ENCODE measurements at regions not wholly inside any gene's neighbourhood (a gene's known extent, or its start where the extent isn't known, plus 50 kb on each side); places are given as distances from the start of the nearest gene placed in this dataset.

DNA sequence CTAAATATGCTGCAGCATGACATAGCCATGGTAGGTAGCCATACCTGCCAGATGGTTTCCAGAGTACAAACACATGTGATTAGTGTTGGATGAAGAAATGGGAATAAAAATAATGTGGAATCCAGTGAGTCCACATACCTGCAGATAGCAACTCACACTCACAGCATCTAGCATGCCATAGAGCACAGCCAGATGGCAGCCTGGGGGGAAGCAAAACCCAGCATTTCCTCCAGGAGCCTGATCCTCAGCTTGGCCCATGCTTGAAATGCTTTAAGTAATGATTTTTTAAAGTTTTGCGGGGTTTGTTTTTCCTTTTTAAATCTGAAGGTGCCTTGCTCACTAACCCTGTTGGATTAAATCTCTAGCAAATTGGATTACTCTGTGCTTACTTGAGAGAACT, 535.1 kb downstream of the STK39 start:
- in situ Hi-C loops (cut with HindIII; ENCODE audit: low pct_ligation_motif_present, low sequenced_read_pairs) = no loop called here
- TF ChIP-seq, protein P1, sequence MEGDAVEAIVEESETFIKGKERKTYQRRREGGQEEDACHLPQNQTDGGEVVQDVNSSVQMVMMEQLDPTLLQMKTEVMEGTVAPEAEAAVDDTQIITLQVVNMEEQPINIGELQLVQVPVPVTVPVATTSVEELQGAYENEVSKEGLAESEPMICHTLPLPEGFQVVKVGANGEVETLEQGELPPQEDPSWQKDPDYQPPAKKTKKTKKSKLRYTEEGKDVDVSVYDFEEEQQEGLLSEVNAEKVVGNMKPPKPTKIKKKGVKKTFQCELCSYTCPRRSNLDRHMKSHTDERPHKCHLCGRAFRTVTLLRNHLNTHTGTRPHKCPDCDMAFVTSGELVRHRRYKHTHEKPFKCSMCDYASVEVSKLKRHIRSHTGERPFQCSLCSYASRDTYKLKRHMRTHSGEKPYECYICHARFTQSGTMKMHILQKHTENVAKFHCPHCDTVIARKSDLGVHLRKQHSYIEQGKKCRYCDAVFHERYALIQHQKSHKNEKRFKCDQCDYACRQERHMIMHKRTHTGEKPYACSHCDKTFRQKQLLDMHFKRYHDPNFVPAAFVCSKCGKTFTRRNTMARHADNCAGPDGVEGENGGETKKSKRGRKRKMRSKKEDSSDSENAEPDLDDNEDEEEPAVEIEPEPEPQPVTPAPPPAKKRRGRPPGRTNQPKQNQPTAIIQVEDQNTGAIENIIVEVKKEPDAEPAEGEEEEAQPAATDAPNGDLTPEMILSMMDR (IDR thresholded peaks at IDR 0.05; ENCODE audit: low read depth, low read length, missing control alignments) = no peak
- DNase-seq = no peak
- no peak overlapping the region for H3K27ac ChIP-seq
- no peak overlapping the region for H3K4me3 ChIP-seq (ENCODE audit: low read depth, low read length)
- H3K27me3 ChIP-seq (replicated peaks) = no peaks in the 10 kb centered on the region
- H3K36me3 ChIP-seq (replicated peaks) = no peaks in the 10 kb centered on the region

DNA sequence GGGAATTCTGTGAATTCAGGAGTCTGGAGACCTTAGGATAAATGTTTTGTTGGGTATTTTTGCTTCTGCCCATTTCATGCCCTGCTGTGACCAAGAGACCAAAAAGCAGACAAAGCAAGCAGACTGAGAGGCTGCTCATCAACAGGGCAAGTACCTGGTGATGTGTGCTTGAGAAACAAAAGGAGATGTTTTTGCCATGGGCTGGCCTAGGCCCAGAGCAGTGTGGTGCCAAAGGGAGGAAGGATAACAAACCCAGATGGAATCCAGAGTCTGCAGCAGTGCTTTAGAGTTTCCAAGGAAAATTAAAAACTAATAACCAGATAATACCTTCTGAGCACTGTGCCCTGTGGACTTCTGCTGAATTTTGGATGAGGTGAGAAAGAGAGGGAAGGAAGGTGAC, 538.4 kb downstream of the STK39 start:
- H3K27me3 ChIP-seq (replicated peaks) = no peaks in the 10 kb centered on the region
- DNase-seq = no peak
- in situ Hi-C loops (cut with HindIII; ENCODE audit: low pct_ligation_motif_present, low sequenced_read_pairs) = no loop called here
- TF ChIP-seq, protein P1 (IDR thresholded peaks at IDR 0.05; ENCODE audit: low read depth, low read length, missing control alignments) = no peak
- H3K36me3 ChIP-seq (replicated peaks) = no peaks in the 10 kb centered on the region
- H3K4me3 ChIP-seq (ENCODE audit: low read depth, low read length) = no peak overlapping the region
- no peak overlapping the region for H3K27ac ChIP-seq

DNA sequence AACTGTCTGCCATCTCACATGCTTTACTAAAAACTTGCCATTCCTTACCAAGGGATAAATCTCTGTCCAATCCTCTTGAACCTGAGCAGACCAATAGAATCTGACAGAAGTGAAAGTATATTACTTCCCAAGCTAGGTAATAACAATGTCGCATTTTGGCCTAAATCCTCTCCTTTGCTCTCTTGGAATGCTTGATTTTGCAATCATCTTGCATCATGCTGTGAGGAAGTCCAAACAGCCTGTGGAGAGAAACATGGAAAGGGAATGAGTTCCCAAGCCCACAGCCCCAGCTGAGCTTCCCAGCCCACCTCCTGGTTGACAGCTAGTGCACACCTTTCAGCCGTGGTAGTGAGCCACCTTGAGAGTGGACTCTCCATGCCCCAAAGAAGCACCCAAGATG, 540.6 kb downstream of the STK39 start:
- Histone ChIP-seq H3K4me3 (ENCODE audit: low read depth, low read length) (no peak overlapping the region), H3K36me3 (replicated peaks) (no peaks in the 10 kb centered on the region), H3K27ac (no peak overlapping the region), H3K27me3 (replicated peaks) (no peaks in the 10 kb centered on the region)
- DNase-seq = no peak
- in situ Hi-C loops (cut with HindIII; ENCODE audit: low pct_ligation_motif_present, low sequenced_read_pairs) = no loop called here
- TF ChIP-seq, protein P1 (IDR thresholded peaks at IDR 0.05; ENCODE audit: low read depth, low read length, missing control alignments) = no peak

DNA sequence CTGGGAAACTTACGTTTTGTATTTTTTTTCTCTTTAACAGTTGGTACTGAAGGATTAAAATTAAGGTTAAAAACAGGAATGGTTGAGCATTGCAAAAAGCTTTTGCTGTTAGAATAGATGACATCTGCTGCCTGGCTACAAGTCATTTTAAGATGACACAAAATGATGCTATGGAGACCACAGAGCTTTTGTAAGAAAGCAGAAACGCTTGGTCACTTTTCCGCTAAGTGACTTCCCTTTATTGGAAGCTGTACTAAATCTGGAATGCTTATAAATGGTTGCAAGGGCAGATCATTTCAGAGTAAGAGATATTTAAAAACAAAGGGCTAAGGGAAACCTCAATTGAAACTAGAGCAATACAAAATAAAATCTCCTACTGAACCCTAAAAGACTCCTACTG, 544.0 kb downstream of the STK39 start:
- TF ChIP-seq, protein P1 (IDR thresholded peaks at IDR 0.05; ENCODE audit: low read depth, low read length, missing control alignments) = no peak
- Histone ChIP-seq H3K27me3 (replicated peaks) (no peaks in the 10 kb centered on the region), H3K27ac (no peak overlapping the region), H3K36me3 (replicated peaks) (no peaks in the 10 kb centered on the region), H3K4me3 (ENCODE audit: low read depth, low read length) (no peak overlapping the region)
- DNase-seq = no peak
- in situ Hi-C loops (cut with HindIII; ENCODE audit: low pct_ligation_motif_present, low sequenced_read_pairs) = no loop called here

DNA sequence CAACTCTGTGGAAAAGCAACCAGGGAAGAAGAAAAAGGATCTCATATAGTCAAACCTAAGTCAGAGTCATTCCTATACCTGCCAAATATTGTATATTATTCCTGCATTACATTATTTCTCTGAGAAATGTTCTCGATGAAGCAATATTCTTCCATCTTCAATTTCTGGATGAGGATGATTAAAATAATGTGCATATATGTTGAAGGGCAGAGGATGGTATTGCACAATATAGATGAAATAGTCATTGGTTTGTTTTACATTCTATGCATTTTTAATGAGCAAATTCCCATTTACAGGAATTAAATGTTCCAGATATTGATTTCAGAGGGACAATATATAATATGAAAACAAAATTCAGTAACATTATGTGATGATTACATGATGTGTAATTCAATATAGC, 545.2 kb downstream of the STK39 start:
- TF ChIP-seq, protein P1 (IDR thresholded peaks at IDR 0.05; ENCODE audit: low read depth, low read length, missing control alignments) = no peak
- no peak overlapping the region for H3K4me3 ChIP-seq (ENCODE audit: low read depth, low read length)
- DNase-seq = no peak
- no peaks in the 10 kb centered on the region for H3K27me3 ChIP-seq (replicated peaks)
- no peaks in the 10 kb centered on the region for H3K36me3 ChIP-seq (replicated peaks)
- no peak overlapping the region for H3K27ac ChIP-seq
- in situ Hi-C loops (cut with HindIII; ENCODE audit: low pct_ligation_motif_present, low sequenced_read_pairs) = no loop called here

DNA sequence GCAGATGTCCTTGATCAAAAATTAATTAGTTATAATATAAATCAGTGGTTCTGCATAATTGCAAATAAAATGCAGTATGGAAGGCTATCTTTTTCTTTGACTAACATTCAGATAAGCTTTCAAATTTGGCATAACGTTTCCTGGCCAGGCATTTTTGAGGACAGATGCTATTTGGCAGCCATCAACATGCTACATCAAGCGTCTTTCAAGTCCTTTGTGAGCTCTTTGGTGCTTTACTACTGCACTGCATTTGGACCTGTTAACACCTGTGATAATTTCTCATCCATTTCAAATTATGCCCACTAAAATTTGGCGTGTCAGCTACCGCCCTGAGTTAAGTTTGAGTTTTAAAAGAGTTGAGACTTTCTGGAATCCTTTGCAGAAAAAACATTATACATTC, 545.7 kb downstream of the STK39 start:
- in situ Hi-C loops (cut with HindIII; ENCODE audit: low pct_ligation_motif_present, low sequenced_read_pairs) = no loop called here

More for the DNA sequence above, 545.7 kb downstream of the STK39 start:
- Histone ChIP-seq H3K36me3 (replicated peaks) (no peaks in the 10 kb centered on the region), H3K27me3 (replicated peaks) (no peaks in the 10 kb centered on the region), H3K27ac (no peak overlapping the region), H3K4me3 (ENCODE audit: low read depth, low read length) (no peak overlapping the region)
- DNase-seq = no peak
- TF ChIP-seq, protein P1 (IDR thresholded peaks at IDR 0.05; ENCODE audit: low read depth, low read length, missing control alignments) = no peak
